Activated naive CD8-positive, alpha-beta T cell treated with anti-CD3 and anti-CD28 coated beads, Interleukin-2, amount 10 ng/mL, durations not matched to agents 7 days and 5 days (primary cell): ENCODE measurements at regions not wholly inside any gene's neighbourhood (a gene's known extent, or its start where the extent isn't known, plus 50 kb on each side); places are given as distances from the start of the nearest gene placed in this dataset.

Experiments
- ATAC-seq: fragments of 150-1000 bp; cut with Tn5 transposase; one replicate; pipeline ENCODE4 v1.10.0; 2021; ENCODE audit warnings: low read depth, moderate library complexity
- POLR2A ChIA-PET: fragments of 350-600 bp; sonication (Branson Sonifier 250); formaldehyde crosslinking; loops from one replicate; lab custom pipeline; 2021; ENCODE audit warnings: antibody characterized with exemption; lab: Charles Lee
- DNase-seq: peaks from one replicate; pipeline ENCODE4 v3.0.0; 2021
- H3K27ac Mint-ChIP-seq: one replicate; pipeline ENCODE4 v1.8.0; 2022; ENCODE audit warnings: mild to moderate bottlenecking, mixed read lengths
- H3K27me3 Mint-ChIP-seq: one replicate; pipeline ENCODE4 v1.8.0; 2022; ENCODE audit warnings: mild to moderate bottlenecking, moderate library complexity, mixed read lengths
- H3K36me3 Mint-ChIP-seq: one replicate; pipeline ENCODE4 v1.8.0; 2021; ENCODE audit warnings: mild to moderate bottlenecking, mixed read lengths
- H3K4me1 Mint-ChIP-seq: one replicate; pipeline ENCODE4 v1.8.0; 2021; ENCODE audit warnings: mixed read lengths
- H3K4me3 Mint-ChIP-seq: one replicate; pipeline ENCODE4 v1.8.0; 2022; ENCODE audit warnings: mild to moderate bottlenecking, moderate library complexity, mixed read lengths
- H3K9me3 Mint-ChIP-seq: one replicate; pipeline ENCODE4 v1.8.0; 2021; ENCODE audit warnings: mixed read lengths

GRCh38 chr15:61480295-61480694, 251.2 kb upstream of the RORA start:
- no peaks in the 10 kb centered on the region for H3K4me1 Mint-ChIP-seq
- no peak overlapping the region for H3K27ac Mint-ChIP-seq
- peaks cover 10% of the 10 kb centered on the region for H3K27me3 Mint-ChIP-seq
- DNase-seq (no peak), ATAC-seq (no peak)
- POLR2A ChIA-PET: no interaction called here
- no peaks in the 10 kb centered on the region for H3K9me3 Mint-ChIP-seq
- no peak overlapping the region for H3K4me3 Mint-ChIP-seq
- no peaks in the 10 kb centered on the region for H3K36me3 Mint-ChIP-seq

DNA sequence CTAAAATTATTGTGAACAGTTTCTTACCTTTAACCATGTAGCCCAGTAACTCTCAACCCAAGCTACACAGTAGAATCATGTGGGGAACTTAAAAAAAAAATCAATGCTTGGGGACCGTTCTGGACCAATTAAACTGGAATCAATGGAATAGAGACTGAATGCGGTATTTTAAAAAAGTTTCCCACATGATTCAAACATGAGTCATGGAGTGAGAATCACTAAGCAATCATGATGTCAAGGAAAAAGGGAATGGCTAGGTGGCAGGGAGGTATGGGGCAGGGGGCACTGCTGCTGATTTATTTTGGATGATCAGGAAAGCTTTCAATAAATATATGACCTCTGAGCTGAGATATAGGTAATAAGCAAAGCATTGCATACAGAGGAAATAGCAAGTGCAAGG, 250.5 kb upstream of the RORA start:
- POLR2A ChIA-PET: no interaction called here
- Mint-ChIP-seq H3K27ac (no peak overlapping the region), H3K4me1 (peaks cover 2% of the 10 kb centered on the region), H3K9me3 (no peaks in the 10 kb centered on the region), H3K36me3 (no peaks in the 10 kb centered on the region), H3K4me3 (no peak overlapping the region), H3K27me3 (peaks cover 10% of the 10 kb centered on the region)
- ATAC-seq (no peak), DNase-seq (no peak)

DNA sequence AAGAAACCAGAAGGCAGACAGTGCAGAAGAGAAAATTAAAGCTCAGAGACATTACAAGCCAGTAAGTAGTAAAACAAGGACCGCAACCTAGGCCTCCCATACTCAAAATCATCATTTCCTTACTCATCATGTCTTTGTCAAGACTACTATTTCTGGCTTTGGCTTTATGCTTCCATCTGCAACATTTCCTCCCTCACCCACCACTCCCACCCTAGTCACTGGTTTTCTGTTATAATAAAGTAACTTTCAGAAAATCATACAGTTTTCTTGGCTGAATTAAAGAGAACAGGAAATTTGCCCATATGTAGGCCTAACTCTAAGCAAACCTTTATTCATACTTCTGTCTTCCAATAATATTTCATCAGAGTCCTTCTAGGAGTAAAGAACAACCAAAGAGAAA, 247.6 kb upstream of the RORA start:
- H3K4me1 Mint-ChIP-seq: peaks cover 2% of the 10 kb centered on the region
- no peak overlapping the region for H3K27ac Mint-ChIP-seq
- no peaks in the 10 kb centered on the region for H3K9me3 Mint-ChIP-seq
- no peaks in the 10 kb centered on the region for H3K36me3 Mint-ChIP-seq
- DNase-seq (no peak), ATAC-seq (no peak)
- no peak overlapping the region for H3K4me3 Mint-ChIP-seq
- peaks cover 10% of the 10 kb centered on the region for H3K27me3 Mint-ChIP-seq
- POLR2A ChIA-PET: no interaction called here

- Mint-ChIP-seq H3K27me3 (peaks cover 7% of the 10 kb centered on the region), H3K27ac (no peak overlapping the region), H3K36me3 (no peaks in the 10 kb centered on the region), H3K9me3 (no peaks in the 10 kb centered on the region), H3K4me1 (peaks cover 2% of the 10 kb centered on the region), H3K4me3 (no peak overlapping the region)
- ATAC-seq: no peak
- DNase-seq: no peak
- POLR2A ChIA-PET: no interaction called here
Observed at GRCh38 chr15:61474796-61475195, 245.7 kb upstream of the RORA start.

GRCh38 chr15:61467823-61468222, 238.7 kb upstream of the RORA start:
- ATAC-seq (no peak), DNase-seq (no peak)
- Mint-ChIP-seq H3K9me3 (no peaks in the 10 kb centered on the region), H3K27me3 (peaks cover 12% of the 10 kb centered on the region), H3K36me3 (no peaks in the 10 kb centered on the region), H3K4me1 (no peaks in the 10 kb centered on the region), H3K27ac (no peak overlapping the region), H3K4me3 (no peak overlapping the region)
- POLR2A ChIA-PET: no interaction called here

DNA sequence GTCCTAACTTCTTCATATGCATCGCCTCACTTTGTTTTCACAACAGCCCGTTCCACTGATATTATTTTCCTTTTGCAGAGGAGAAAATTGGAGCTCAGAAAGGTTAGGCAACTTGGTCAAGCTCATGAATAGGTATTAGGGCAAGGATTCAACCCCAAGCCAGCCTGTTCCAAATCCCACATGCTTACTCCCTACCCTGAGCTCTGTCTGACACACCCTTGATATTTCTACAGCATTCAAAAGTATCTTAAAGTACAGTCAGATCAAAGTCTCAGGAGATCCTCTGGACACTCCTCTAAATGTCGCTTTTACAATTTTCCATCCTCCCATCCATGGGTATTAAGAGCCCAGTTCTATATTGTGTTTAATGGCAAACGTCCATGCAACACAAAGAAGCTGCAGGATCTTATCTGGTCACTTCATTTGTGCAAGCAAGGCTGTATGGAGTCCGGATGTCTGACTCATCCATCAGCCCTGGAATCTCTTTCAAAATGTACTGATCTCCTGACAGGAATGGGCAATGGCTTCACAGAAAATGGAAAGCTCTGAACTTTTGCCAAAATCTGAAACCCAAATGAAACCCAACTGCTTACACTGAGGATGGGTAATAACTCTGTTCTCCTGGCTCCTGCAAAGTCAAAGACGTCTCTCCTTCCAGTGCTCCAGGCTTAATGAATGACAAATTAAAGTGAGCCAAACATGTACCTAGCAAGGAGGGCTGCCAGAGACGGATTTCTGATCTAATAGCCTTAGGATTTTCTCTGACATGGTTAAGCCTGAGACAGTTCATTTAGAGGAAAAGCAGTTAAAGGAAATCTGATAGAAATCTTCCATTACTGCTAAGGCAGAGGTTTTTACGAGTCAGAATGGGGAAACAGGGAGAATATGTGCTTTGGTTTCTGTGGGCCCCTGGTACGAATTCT, 230.9 kb upstream of the RORA start:
- H3K4me3 Mint-ChIP-seq: no peak overlapping the region
- ATAC-seq (no peak), DNase-seq (no peak)
- no peaks in the 10 kb centered on the region for H3K9me3 Mint-ChIP-seq
- no peak overlapping the region for H3K27ac Mint-ChIP-seq
- H3K36me3 Mint-ChIP-seq: no peaks in the 10 kb centered on the region
- POLR2A ChIA-PET: no interaction called here
- no peaks in the 10 kb centered on the region for H3K4me1 Mint-ChIP-seq
- H3K27me3 Mint-ChIP-seq: peaks cover 9% of the 10 kb centered on the region

GRCh38 chr15:61457050-61457733, 228.1 kb upstream of the RORA start:
- H3K4me3 Mint-ChIP-seq: no peak overlapping the region
- H3K36me3 Mint-ChIP-seq: no peaks in the 10 kb centered on the region
- H3K4me1 Mint-ChIP-seq: no peaks in the 10 kb centered on the region
- DNase-seq (no peak), ATAC-seq (no peak)
- POLR2A ChIA-PET: no interaction called here
- H3K9me3 Mint-ChIP-seq: no peaks in the 10 kb centered on the region
- H3K27me3 Mint-ChIP-seq: peaks cover 13% of the 10 kb centered on the region
- no peak overlapping the region for H3K27ac Mint-ChIP-seq

DNA sequence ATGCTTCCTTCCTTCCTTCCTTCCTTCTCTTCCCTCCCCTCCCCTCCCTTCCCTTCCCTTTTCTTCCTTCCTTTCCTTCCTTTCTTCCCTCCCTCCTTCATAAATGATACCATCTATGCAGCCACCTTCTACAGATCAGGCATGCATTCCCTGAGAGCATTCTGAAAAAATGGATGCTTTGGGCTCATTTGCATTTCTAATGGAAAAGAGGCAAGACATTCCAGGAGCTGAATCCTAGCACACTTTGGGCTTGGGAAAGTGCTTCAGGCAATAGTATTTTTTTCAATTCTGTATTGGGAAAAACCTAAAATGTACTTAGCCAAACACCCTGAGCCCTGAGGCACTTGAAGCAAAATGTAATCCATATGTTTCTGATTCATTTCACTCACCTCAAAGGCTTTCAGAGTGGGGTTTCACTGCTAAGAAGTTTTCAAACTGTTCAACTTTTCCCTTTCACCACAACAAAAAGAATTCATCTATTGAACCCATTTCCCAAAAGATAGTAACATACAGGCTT, 220.1 kb upstream of the RORA start:
- Mint-ChIP-seq H3K36me3 (no peaks in the 10 kb centered on the region), H3K4me1 (no peaks in the 10 kb centered on the region), H3K27me3 (peaks cover 25% of the 10 kb centered on the region), H3K9me3 (peaks cover 1% of the 10 kb centered on the region), H3K4me3 (no peak overlapping the region), H3K27ac (no peak overlapping the region)
- POLR2A ChIA-PET: no interaction called here
- ATAC-seq (no peak), DNase-seq (no peak)

- POLR2A ChIA-PET: no interaction called here
- no peak overlapping the region for H3K4me3 Mint-ChIP-seq
- ATAC-seq (no peak), DNase-seq (no peak)
- H3K4me1 Mint-ChIP-seq: no peaks in the 10 kb centered on the region
- peaks cover 1% of the 10 kb centered on the region for H3K9me3 Mint-ChIP-seq
- no peak overlapping the region for H3K27ac Mint-ChIP-seq
- H3K36me3 Mint-ChIP-seq: no peaks in the 10 kb centered on the region
- peaks cover 22% of the 10 kb centered on the region for H3K27me3 Mint-ChIP-seq
Observed at GRCh38 chr15:61447981-61448380, 218.9 kb upstream of the RORA start.

DNA sequence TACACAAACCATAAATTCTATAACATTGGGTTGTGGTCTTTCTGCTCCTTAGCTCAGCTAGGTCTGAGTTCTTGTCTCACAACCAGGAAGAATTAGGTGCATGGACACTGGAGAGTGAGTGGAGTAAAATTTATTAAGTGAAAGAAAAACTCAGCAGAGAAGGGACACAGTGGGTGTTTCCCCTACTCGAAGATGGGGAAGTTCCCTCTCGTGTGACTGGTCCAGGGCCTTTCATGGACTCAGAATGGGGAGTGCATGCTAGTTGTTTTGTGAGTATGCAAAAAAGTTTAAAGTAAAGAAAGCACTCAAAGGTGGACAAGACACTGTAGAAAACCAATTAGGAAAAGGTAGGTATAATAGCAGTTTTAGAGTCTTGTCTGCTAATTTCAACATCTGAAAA, 215.5 kb upstream of the RORA start:
- Mint-ChIP-seq H3K36me3 (no peaks in the 10 kb centered on the region), H3K4me1 (no peaks in the 10 kb centered on the region), H3K27ac (no peak overlapping the region), H3K27me3 (peaks cover 22% of the 10 kb centered on the region), H3K9me3 (peaks cover 1% of the 10 kb centered on the region), H3K4me3 (no peak overlapping the region)
- POLR2A ChIA-PET: no interaction called here
- no peak for DNase-seq
- ATAC-seq: no peak

GRCh38 chr15:61442821-61443220, 213.7 kb upstream of the RORA start:
- ATAC-seq (no peak), DNase-seq (no peak)
- Mint-ChIP-seq H3K4me3 (no peak overlapping the region), H3K4me1 (no peaks in the 10 kb centered on the region), H3K36me3 (no peaks in the 10 kb centered on the region), H3K27me3 (peaks cover 25% of the 10 kb centered on the region), H3K27ac (no peak overlapping the region), H3K9me3 (peaks cover 1% of the 10 kb centered on the region)
- POLR2A ChIA-PET: no interaction called here

- no peak overlapping the region for H3K27ac Mint-ChIP-seq
- no peak for ATAC-seq
Observed at GRCh38 chr15:61441891-61442290, 212.8 kb upstream of the RORA start.

DNA sequence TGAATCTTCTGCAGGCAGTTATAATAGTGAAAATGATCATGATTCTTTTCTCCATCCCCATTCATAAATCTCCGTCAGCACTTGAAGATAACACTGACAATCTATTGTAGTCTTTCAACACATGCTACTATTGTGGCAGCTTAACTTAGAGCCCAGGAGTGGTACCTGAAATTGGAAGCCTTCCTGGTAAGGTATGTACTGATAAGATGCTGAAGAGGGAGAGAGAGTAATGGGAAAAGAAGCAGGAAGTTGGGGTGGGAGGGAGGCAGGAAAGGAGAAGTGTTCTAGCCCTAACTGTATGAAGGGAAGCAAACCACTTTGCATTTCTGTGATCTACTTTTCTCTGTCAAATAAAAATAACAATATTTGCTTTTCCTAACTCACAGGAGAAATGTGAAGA, 197.4 kb upstream of the RORA start:
- Mint-ChIP-seq H3K27me3 (peaks cover 15% of the 10 kb centered on the region), H3K9me3 (no peaks in the 10 kb centered on the region), H3K36me3 (no peaks in the 10 kb centered on the region), H3K4me1 (no peaks in the 10 kb centered on the region), H3K4me3 (no peak overlapping the region), H3K27ac (no peak overlapping the region)
- POLR2A ChIA-PET: no interaction called here
- DNase-seq (no peak), ATAC-seq (no peak)

More at GRCh38 chr15:61441891-61442290, 212.8 kb upstream of the RORA start:
- no peak for DNase-seq
- Mint-ChIP-seq H3K9me3 (peaks cover 1% of the 10 kb centered on the region), H3K4me1 (no peaks in the 10 kb centered on the region), H3K36me3 (no peaks in the 10 kb centered on the region), H3K4me3 (no peak overlapping the region), H3K27me3 (peaks cover 22% of the 10 kb centered on the region)
- POLR2A ChIA-PET: no interaction called here

- POLR2A ChIA-PET: no interaction called here
- Mint-ChIP-seq H3K27me3 (peaks cover 17% of the 10 kb centered on the region), H3K36me3 (no peaks in the 10 kb centered on the region), H3K9me3 (no peaks in the 10 kb centered on the region), H3K4me1 (no peaks in the 10 kb centered on the region), H3K4me3 (no peak overlapping the region), H3K27ac (no peak overlapping the region)
- ATAC-seq (no peak), DNase-seq (no peak)
Observed at GRCh38 chr15:61425934-61426333, 196.8 kb upstream of the RORA start.
